ENCODE measurements at regions not wholly inside any gene's neighbourhood (a gene's known extent, or its start where the extent isn't known, plus 50 kb on each side); places are given as distances from the start of the nearest gene placed in this dataset.

DNA sequence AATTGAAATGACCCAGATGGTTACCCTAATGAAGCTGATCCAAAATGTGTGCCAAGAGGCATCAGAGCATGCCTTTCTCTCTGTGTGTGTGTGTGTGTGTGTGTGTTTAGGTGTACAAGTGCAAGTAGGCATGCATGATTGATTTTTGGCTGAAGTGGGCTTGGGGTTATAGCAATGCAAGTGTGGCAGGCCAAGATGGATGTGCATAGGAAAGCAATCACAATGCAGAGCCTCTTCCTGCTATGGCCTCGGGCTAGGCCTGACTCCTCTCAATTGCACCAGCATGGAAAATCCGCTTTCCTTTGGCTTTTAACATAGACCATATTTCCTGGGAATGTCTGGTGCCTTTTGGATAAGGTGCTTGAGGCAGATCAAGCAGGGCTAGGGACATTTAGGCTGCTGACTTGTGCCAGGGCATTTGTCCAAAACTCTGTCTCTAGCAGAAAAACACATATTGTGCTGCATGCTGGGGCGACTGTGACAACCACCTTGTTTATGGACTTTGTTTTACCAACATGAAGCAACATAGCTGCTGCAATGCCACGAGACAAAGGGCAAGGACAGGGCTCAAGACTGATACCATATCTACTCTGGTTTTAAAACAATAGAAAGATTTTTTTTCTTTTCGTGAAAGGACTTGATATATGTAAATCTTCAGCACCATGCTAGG is 395.7 kb downstream of the RAPGEF2 start:
- TF ChIP-seq, protein P1, sequence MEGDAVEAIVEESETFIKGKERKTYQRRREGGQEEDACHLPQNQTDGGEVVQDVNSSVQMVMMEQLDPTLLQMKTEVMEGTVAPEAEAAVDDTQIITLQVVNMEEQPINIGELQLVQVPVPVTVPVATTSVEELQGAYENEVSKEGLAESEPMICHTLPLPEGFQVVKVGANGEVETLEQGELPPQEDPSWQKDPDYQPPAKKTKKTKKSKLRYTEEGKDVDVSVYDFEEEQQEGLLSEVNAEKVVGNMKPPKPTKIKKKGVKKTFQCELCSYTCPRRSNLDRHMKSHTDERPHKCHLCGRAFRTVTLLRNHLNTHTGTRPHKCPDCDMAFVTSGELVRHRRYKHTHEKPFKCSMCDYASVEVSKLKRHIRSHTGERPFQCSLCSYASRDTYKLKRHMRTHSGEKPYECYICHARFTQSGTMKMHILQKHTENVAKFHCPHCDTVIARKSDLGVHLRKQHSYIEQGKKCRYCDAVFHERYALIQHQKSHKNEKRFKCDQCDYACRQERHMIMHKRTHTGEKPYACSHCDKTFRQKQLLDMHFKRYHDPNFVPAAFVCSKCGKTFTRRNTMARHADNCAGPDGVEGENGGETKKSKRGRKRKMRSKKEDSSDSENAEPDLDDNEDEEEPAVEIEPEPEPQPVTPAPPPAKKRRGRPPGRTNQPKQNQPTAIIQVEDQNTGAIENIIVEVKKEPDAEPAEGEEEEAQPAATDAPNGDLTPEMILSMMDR (IDR thresholded peaks at IDR 0.05; ENCODE audit: low read depth, low read length) = no peak
- DNase-seq (ENCODE audit: extremely low read depth, low read depth) = no peak

DNA sequence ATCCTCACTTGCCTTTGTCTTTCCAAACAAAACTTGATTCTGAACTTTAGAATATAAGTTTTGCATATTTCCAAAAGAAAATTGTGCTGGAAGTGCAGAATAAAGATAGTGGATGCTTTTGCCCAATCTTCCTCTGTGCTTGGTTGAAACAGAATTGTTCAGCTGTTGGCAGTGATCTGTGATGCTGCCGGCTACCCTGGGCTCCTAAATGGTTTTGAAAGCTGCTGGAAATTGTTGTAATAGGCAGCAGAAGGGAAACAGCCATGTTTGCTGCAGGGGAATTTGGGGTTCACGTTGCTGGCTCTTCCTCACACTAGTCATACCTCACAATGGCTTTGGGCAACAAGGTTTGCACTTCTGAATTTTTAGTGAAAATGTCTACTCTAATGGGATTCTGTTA is 398.0 kb downstream of the RAPGEF2 start:
- TF ChIP-seq, protein P1 (IDR thresholded peaks at IDR 0.05; ENCODE audit: low read depth, low read length) = no peak
- DNase-seq (ENCODE audit: extremely low read depth, low read depth) = no peak

DNA sequence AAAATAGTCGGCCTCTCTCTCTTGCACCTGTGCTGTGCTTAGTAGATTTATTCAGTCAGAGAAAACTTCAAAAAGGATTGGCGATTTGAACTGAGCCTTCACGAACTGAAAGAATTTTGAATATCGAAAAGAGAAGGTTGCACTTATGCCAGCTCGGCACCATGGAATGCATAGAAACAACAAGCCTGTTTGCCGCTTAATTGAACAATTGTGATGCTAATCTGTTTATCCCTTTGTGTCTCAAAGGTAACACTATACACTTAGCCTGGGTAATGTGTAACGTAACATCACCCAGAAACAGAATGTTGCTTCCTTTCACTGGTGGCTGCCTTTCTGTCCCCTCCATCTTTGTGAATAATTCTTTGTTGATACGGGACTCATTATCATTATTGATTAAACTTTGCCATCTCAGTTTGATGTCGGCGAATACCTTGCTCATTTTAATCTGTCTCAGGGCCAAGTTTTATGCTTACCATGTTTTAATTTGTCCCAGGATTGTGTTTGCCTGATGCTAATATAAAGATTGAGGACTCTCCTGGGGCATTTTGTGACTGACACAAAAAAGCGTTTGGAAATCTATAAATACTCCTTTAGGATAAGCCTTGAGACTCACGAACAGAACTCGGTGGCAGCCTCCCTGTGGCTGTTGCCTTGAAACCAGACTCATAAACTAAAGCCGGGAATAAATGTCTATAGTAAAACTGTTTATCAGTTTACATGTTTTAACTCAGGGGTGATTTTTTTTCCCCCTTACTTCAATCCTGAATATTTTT is 400.5 kb downstream of the RAPGEF2 start:
- TF ChIP-seq, protein P1 (IDR thresholded peaks at IDR 0.05; ENCODE audit: low read depth, low read length) = no peak
- no peak for DNase-seq (ENCODE audit: extremely low read depth, low read depth)

DNA sequence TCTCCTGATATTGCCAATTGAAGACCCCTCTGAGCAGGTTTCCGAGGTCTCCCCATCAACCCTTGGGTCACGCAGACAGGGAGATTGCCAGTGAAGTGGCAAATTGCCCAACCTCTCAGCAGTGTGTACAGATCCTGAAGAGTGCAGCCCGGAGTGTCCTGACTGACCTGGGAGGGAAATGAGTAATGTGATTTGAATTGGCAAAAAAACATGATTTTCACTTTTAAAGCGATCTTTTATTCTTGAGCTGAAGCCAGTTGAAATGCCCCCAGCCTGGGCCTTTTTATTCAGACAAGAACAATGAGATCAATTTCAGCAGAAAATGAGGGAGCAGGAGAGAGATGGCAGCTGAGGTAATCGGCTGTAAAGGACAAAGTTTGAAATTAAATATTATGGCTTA is 401.8 kb downstream of the RAPGEF2 start:
- DNase-seq (ENCODE audit: extremely low read depth, low read depth) = no peak
- TF ChIP-seq, protein P1 (IDR thresholded peaks at IDR 0.05; ENCODE audit: low read depth, low read length) = no peak

DNA sequence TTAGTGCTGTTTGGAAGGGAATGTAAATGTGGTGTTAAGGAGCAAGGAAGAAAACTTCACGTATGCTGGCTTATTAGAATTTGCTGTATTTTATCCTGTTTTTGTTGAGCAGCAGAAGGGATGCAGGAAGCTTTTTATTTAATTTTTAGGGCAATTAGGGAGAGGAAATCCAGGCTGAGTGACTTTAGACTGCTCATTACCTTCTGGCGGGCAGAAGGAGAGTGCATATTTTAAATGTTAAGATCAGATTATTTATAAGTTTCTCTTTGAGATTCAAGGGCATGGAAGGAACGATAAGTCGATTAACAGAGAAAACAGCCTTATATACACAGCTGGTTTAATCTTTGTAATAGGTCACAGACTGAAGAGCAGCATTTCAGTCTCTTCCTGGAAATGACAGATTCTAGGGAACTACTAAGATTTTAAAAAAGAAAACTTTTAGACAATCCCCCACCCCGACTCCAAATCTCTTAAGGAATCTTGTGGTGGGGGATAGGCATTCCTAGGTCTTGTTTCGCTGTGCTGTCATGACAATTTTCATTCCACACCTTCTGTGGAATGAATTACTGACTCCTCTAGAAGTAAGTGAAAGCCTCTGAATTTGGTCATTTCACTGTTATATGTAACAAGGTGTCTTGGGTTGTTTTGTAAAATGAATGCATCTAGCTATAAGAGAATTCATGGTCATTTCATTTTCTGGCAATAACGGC is 402.5 kb downstream of the RAPGEF2 start:
- no peak for DNase-seq (ENCODE audit: extremely low read depth, low read depth)
- TF ChIP-seq, protein P1 (IDR thresholded peaks at IDR 0.05; ENCODE audit: low read depth, low read length) = no peak

DNA sequence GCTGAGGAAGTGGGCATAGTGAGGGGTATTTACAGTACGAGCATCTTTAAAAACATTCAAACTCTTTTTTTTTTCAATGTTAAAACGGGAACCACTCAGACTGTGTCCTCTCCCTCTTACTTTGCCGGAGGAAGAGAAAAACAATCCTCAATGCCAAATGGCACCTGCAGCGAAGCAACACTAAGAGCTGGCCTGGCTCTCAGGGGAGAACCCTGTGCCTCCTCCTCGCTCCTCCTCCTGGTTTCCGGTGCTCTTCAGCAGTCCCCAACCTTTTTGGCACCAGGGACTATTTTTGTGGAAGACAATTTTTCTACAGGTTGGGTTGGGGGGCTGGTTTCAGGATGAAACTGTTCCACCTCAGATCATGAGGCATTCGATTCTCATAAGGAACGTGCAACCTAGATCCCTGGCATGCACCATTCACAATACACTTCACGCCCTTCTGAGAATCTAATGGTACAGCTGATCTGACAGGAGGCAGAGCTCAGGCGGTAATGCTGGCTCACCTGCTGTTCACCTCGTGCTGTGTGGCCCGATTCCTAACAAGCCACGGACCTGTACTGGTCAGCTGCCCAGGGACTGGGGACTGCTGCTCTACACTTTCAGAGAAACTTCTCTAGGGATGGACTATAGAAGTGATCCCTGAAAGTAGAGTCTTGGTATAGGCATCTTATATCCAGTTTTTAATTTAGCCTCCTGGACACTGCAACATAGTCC is 404.1 kb downstream of the RAPGEF2 start:
- DNase-seq (ENCODE audit: extremely low read depth, low read depth) = no peak
- TF ChIP-seq, protein P1 (IDR thresholded peaks at IDR 0.05; ENCODE audit: low read depth, low read length) = no peak

Data from AG09319 (cell line).